T-helper 9 cell (primary cell): ENCODE measurements at regions not wholly inside any gene's neighbourhood (a gene's known extent, or its start where the extent isn't known, plus 50 kb on each side); places are given as distances from the start of the nearest gene placed in this dataset.

Experiments
- DNase-seq: peaks from one replicate; pipeline ENCODE4 v3.0.0-alpha.2; 2020

GRCh38 chr1:2935751-2936390 lies 85.4 kb upstream of the ACTRT2 start:
- no peak for DNase-seq

- no peak for DNase-seq
Observed at GRCh38 chr1:2936559-2937515, 84.4 kb upstream of the ACTRT2 start.

- DNase-seq, result no peak
Observed at GRCh38 chr1:2937805-2938204, 83.5 kb upstream of the ACTRT2 start.

GRCh38 chr1:2939041-2939552 lies 82.2 kb upstream of the ACTRT2 start:
- no peak for DNase-seq

GRCh38 chr1:2940178-2940577 lies 81.1 kb upstream of the ACTRT2 start:
- DNase-seq, result no peak

- DNase-seq, result no peak
Observed at GRCh38 chr1:2941040-2941439, 80.2 kb upstream of the ACTRT2 start.

GRCh38 chr1:2941907-2942306 lies 79.4 kb upstream of the ACTRT2 start:
- DNase-seq, result no peak

GRCh38 chr1:2942410-2942809 lies 78.9 kb upstream of the ACTRT2 start:
- no peak for DNase-seq

- no peak for DNase-seq
Observed at GRCh38 chr1:2943686-2944260, 77.5 kb upstream of the ACTRT2 start.

- DNase-seq, result no peak
Observed at GRCh38 chr1:2944705-2945104, 76.6 kb upstream of the ACTRT2 start.

GRCh38 chr1:2945821-2946231 lies 75.4 kb upstream of the ACTRT2 start:
- DNase-seq, result no peak

GRCh38 chr1:2946291-2946690 lies 75.0 kb upstream of the ACTRT2 start:
- DNase-seq, result no peak

- DNase-seq, result no peak
Observed at GRCh38 chr1:2946999-2947690, 74.1 kb upstream of the ACTRT2 start.

- no peak for DNase-seq
Observed at GRCh38 chr1:2948001-2948750, 73.1 kb upstream of the ACTRT2 start.

- no peak for DNase-seq
Observed at GRCh38 chr1:2948751-2949680, 72.3 kb upstream of the ACTRT2 start.

GRCh38 chr1:2949966-2950925 lies 71.0 kb upstream of the ACTRT2 start:
- no peak for DNase-seq

GRCh38 chr1:2950926-2951305 lies 70.4 kb upstream of the ACTRT2 start:
- no peak for DNase-seq

GRCh38 chr1:2951856-2952255 lies 69.4 kb upstream of the ACTRT2 start:
- DNase-seq, result no peak

GRCh38 chr1:2952371-2952770 lies 68.9 kb upstream of the ACTRT2 start:
- no peak for DNase-seq

- DNase-seq, result no peak
Observed at GRCh38 chr1:2952992-2953391, 68.3 kb upstream of the ACTRT2 start.
